HG02970 (cell line): ENCODE measurements at regions not wholly inside any gene's neighbourhood (a gene's known extent, or its start where the extent isn't known, plus 50 kb on each side); places are given as distances from the start of the nearest gene placed in this dataset.

Experiments
- ATAC-seq: cut with Tn5 transposase; IDR thresholded peaks from one replicate; pipeline ENCODE4 v1.9.1; 2021; ENCODE audit warnings: mild to moderate bottlenecking, moderate library complexity, moderate number of reproducible peaks; ENCODE audit not compliant: unreplicated experiment, low FRiP score

GRCh38 chr4:29224911-29225310 is 1495.3 kb upstream of the PCDH7 start:
- ATAC-seq: no peak

DNA sequence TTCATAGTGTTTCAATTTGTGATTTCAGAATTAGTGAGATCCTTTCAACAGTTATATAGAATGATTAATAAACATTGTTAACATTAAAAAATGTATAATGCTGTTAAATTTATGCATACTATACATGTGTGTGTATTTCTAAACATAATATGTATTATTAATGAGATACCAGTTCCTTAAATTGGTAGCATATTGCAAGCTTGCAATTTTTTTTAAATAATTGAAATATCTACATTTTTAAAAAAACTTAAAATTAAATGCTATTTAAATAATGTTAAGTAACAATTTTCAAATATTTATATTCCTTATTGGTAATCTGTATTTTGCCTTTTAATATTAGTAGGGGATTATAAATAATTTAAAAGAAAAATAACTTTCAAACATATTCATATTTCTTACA is 1479.5 kb upstream of the PCDH7 start:
- ATAC-seq: no peak

DNA sequence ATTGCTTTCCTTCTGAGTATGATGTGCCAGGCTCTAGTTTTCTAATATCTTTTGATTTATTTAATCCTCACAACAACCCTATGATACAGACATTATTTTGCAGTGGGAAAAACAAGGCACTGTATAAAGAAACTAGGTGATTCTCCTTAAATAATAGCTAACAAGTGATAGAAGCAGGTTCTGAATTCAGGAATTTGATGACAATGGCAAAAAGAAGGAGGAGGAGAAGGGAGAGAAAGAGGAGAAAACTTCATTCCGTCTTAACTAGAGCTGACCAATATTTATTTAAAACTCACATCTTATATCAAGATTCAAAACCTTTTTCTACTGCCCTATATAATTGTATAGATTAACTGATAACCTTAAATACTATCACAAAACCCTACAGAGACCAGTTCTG is 1477.1 kb upstream of the PCDH7 start:
- ATAC-seq: no peak

- ATAC-seq: no peak
Observed at GRCh38 chr4:29243851-29244250, 1476.3 kb upstream of the PCDH7 start.

DNA sequence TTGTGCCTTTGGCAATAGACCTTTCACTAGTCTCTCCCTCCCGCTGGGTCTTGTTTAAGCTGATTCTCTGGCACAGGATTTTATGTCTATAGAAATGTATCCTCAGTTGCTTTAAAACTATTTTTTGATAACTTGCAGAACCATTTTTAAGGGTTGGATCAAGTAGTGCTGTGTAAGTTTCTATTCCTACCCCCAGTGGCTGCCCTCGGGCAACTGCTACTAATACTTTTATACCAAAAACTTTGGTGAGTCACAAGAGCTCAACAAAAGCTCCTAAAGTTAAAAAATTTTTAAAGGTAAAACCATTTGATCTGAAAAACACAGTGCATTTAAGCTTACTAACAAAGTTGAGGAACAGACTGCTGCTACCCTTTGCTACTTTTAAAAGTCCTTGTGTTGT is 1460.6 kb upstream of the PCDH7 start:
- ATAC-seq: no peak

DNA sequence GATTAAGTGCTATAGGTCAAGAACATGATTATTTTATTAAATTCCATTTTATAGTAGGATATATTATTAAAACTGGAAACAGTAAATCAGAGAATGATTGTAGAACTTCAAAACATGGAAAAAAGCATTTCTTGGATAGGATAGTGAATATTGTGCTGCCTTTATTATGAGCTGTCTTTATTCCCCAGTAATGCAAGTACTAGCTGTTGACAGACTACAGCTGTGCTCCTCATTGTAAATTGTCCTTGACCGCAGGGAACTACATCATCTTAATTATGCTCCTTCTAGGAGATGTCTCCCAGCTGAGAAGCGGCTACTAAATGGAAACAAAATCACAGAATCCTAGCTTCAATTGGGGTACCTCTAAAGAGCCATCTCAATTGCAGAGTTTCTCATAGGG is 1457.2 kb upstream of the PCDH7 start:
- ATAC-seq: no peak

DNA sequence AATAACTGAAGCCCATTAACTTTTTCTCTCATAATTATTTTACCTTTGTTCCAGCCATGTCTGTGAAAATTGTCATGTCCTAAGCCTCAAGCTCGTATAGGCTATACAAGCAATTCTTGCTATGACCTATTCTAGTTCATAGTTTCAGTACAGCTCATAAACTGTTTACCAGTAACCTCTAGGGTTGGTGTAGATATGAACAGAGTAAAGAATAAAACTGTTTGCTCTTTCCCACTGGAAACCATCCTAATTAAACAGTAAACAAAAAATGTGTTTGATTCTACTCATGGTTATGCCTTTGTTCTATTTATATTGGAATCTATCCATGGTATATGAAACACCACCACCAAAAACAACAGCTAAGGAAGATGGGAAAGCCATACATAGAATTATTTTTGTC is 1444.0 kb upstream of the PCDH7 start:
- no peak for ATAC-seq

DNA sequence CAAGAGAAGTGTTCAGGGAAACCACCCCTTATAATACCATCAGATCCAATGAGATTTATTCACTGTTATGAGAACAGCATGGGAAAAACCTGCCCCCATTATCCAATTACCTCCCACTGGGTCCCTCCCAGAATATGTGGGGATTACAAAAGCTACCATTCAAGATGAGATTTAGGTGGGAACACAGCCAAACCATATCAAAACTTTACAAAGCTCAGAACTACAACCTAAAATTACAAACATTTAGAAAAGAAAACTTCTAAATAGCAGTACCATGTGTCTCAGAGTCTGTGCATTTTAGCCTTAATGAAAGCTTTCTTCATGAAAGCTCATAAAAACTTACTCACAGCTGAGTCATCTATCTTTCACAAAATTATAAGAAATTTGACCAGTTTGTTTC is 1442.8 kb upstream of the PCDH7 start:
- no peak for ATAC-seq

DNA sequence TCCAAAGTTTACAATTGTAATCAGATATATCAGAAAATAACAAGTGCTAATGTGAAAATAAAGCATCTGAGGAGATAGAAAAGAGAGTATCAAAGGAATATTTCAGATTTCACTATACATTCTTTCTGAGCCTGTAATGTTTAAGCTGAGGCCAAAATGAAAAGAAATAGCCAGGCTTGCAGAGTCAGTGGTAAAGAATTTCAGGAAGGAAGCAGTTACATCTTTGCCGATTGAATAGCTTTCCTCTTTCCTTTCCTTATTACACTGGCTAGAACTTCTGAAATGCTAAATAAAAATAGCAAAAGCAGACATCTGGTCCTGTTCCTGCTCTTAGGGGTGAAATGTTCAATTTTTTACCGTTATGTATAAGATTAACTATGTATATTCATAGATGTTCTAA is 1441.6 kb upstream of the PCDH7 start:
- no peak for ATAC-seq

DNA sequence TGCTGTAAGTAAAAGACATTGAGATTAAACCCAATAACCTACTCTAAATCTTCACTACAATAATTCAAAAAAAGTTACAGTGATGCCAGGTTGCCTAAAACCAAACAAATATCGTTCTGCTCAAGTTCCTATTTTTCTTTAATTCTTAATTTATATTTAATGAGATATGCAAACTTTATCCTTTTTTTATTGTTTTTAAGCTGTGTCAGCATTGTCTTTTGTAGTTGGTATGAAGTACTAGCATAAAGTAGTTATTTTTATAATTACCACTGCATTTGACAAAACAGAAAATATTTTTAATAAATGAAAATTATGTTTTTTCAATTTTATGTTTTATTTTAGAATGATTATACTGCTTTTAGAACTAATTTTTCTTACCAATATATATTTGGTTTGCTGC is 1431.1 kb upstream of the PCDH7 start:
- no peak for ATAC-seq

DNA sequence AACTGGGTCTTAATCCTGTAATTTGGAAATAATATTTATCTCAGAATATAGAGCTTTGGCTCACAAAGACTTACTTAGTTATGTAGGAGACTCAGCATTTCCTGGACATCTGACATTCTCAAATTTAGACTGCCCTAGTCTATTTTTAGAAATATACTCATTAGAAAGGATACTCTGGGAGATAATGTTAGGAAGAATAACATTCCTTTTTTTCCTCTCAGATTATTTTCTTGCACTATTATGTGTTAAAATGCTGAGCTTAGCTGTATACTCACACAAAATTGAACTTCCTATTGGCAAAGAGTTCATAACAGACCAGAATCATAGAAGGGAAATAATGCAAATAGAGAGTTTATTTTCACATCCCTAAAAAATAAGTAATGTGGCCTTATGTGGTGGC is 1424.9 kb upstream of the PCDH7 start:
- ATAC-seq: no peak

- no peak for ATAC-seq
Observed at GRCh38 chr4:29304595-29304994, 1415.6 kb upstream of the PCDH7 start.

GRCh38 chr4:29307256-29307655 is 1412.9 kb upstream of the PCDH7 start:
- no peak for ATAC-seq

DNA sequence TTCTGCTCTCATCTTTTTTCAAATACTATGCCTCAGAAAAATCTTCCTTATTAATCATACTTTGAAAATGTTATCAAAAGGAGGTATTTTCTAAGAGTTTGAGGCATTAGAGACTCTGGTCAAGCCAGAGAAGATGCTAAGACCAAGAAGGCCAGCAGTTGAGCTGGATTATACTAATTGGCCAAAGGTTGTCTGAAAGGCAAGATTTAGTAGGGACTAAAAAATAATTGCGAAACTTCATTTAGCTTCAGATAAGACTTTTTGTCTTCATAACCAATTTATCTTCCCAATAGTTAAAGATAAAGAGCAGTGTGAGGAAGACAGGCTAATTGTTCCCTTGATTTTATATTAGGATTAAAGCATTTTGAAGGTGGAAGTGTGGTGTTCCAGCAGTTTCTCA is 1412.4 kb upstream of the PCDH7 start:
- ATAC-seq: no peak

DNA sequence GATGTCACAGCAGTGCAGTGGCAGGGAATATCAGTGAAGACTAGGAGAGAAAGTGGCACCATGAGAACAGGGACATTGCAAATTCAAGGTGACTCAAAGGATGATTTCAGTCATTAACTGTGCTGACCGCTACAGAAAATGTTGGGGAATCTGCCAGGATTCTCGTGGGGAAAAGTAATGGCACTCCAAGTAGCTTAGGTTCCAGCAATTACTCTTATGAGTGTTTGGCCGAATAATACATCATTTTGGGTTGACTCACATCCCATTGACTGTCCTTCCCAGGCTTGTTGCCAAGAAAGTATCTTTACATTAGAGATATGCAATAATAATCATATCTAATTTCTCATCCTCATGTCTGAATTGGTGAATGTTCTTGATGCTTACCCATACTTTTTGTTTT is 1411.1 kb upstream of the PCDH7 start:
- no peak for ATAC-seq

DNA sequence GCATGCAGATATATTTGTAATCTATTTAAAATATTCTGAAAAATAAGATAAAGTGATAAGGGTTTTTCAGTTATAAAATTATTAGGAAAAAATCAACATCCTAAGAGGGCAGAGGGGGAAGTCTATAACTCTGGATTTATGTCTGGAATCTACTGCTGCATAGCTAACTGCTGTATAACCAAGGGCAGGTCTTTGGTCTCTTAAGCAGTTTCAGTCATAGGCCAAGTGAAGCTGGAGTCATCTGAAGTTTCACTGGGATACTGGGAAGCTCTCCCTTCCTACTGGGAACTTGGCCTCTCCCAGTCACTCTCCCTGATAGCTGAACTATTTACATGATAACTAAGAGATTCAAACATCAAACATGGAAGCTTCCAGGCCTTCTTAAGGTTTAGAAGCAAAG is 1409.9 kb upstream of the PCDH7 start:
- ATAC-seq: no peak

GRCh38 chr4:29311247-29311646 is 1408.9 kb upstream of the PCDH7 start:
- no peak for ATAC-seq

GRCh38 chr4:29319663-29320340 is 1400.4 kb upstream of the PCDH7 start:
- no peak for ATAC-seq

GRCh38 chr4:29320947-29321620 is 1399.1 kb upstream of the PCDH7 start:
- ATAC-seq: no peak

GRCh38 chr4:29326004-29326403 is 1394.2 kb upstream of the PCDH7 start:
- no peak for ATAC-seq

DNA sequence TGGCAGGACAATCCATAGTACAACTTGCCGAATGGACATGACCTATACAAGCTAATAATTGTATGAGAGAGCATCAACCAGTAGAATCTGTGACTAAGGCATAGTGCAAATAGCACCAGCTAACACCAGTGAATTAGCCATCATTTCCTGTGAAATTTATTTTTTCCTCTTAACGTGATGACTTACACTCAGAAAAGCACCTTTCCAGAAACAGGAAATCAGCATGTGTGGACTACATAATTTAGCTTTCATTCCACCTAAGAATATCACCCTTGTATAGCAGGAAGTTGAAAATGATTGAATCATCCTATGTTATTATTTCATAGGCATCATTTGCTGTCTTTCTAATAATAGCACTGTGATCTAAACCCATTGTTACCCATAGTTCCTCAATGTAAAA is 1393.4 kb upstream of the PCDH7 start:
- no peak for ATAC-seq

DNA sequence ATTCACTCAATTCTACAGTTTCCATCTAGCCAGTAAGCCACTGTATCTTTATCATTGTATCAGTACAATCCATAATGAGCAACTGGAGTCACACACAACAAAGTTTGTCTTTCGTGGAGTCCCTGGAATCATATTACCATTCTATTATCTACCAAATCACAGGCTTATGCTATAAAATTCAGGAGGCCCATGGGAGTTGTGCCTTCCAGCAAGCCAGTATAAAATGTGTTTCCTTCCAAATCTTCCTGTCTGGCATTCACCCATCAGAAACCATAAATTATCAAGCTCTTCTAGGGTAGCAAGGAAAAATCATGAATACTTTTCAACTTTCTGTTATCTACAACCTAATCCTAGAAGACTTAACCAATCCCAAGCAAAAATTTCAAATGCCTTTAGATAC is 1383.3 kb upstream of the PCDH7 start:
- ATAC-seq: no peak
